GM19452 (cell line): ENCODE measurements at regions not wholly inside any gene's neighbourhood (a gene's known extent, or its start where the extent isn't known, plus 50 kb on each side); places are given as distances from the start of the nearest gene placed in this dataset.
"Not testable (repeated sequence)": the region's sequence is repeated elsewhere in the genome, so short reads cannot be mapped to it uniquely, and the experiment has no call there.

Source experiments
- ATAC-seq: cut with Tn5 transposase; IDR thresholded peaks from one replicate; pipeline ENCODE4 v1.9.1; 2021; ENCODE audit not compliant: unreplicated experiment

- no peak for ATAC-seq
Observed at GRCh38 chr12:61939977-61940376, 320.2 kb upstream of the USP15 start.

DNA sequence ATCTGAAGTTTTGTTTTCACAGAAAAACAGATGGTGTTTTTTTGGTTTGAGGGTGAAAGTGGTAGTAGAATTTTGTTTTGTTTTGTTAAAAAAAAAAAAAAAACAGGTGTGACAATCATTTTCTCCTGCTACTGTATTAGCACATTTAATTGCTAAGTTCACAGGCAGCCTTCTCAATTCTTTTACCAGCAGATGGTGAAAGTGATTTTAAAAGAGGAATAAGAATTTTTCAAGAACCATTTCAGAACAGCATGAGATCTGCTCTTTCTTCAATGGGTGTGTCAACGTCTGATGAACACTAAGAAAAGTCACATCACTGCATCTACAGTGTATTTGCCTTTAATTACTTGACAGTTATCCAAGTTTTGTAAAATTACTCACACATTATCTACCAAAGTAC lies 303.7 kb upstream of the USP15 start:
- ATAC-seq: no peak

- ATAC-seq: no peak
Observed at GRCh38 chr12:61974461-61974860, 285.7 kb upstream of the USP15 start.

DNA sequence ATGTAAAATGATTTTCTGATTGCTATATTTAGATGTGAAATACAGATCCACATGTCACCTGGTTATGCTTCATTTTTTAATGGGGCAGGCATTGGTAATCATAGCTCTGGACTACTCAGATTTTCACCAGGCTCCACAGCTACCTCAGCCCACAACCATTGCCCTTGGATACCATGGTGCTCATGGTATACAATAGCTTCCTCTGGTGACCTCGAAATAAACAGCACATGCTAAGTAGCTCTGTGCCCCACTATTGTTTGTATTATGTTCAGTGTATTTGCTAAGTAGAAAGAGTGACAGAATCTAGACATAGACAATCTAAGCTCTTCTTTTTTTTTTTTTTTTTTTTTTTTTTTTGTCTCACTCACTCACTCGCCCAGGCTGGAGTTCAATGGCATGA lies 274.4 kb upstream of the USP15 start:
- ATAC-seq: no peak

DNA sequence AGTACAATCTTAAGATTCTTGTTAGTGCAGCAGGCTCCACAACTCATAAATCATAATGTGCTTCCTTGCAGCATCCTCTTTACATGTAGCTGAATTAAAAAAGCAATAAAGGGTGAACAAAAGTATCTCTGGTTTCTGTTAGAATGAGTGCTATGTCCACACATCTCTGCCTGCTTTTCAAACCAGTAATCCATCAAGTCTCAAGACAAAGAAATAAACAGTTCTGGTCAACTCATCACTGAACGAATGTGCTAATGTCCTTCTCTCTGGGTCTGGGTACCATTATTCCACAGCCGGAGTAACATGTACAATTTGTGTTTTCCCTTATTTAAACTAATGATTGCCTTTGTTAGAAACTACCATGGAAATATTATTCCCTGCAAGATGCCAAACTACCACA lies 273.0 kb upstream of the USP15 start:
- ATAC-seq: no peak

DNA sequence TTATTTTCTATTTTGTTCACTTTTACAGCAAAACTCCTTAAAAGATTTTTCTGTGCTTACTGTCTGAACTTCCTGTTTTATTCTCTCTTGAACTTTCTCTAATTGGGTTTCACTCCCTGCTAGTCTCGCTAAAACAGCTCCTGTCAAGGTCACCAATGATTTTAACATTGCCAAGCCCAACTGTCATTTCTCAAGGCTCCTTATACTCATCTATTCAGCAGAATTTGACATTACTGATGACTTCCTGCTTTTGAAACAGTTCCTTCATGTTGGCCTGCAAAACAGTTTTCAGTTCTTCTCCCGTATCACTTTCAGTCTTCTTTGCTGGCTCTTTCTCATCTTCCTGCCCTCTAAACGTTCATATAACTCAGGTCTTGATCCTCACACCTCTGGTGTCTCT lies 268.5 kb upstream of the USP15 start:
- ATAC-seq: no peak

- ATAC-seq: no peak
Observed at GRCh38 chr12:61993734-61994345, 266.4 kb upstream of the USP15 start.

- no peak for ATAC-seq
Observed at GRCh38 chr12:61996717-61997116, 263.5 kb upstream of the USP15 start.

DNA sequence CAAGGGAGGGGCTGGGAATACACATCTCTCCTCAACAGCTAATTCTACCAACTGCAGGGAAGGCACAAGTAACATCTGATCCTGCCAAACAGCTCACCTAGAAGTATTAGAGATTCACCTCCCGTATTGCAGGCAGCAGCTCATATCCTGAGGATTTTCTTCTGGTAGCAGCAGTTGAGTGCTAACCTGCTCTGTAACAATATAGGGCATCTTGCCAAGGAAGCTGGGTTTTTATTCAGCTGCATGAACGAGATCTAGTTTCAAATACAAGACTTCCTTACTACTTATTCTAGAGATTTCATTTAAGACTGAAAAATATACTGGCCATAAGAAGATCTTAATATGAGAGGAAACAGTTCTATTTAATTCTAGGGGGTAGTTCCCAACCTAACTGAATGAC lies 261.4 kb upstream of the USP15 start:
- ATAC-seq: no peak

- ATAC-seq: no peak
Observed at GRCh38 chr12:61999311-61999710, 260.9 kb upstream of the USP15 start.

DNA sequence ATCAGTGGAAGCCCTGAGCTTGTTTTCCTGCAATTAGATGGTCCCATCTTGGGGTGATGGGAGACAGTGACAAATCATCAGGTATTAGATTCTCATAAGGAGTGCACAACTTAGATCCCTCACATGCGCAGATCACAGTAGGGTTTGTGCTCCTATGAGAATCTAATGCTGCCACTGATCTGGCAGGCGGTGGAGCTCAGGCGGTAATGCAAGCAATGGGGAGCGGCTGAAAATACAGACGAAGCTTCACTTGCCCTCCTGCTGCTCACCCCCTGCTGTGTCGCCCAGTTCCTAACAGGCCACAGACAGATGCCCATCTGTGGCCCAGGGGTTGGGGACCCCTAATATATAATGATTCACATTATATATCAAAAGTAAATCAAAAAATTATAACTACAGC lies 258.8 kb upstream of the USP15 start:
- ATAC-seq: no peak

- ATAC-seq: no peak
Observed at GRCh38 chr12:62003226-62003625, 257.0 kb upstream of the USP15 start.

- ATAC-seq: no peak
Observed at GRCh38 chr12:62003701-62004100, 256.5 kb upstream of the USP15 start.

DNA sequence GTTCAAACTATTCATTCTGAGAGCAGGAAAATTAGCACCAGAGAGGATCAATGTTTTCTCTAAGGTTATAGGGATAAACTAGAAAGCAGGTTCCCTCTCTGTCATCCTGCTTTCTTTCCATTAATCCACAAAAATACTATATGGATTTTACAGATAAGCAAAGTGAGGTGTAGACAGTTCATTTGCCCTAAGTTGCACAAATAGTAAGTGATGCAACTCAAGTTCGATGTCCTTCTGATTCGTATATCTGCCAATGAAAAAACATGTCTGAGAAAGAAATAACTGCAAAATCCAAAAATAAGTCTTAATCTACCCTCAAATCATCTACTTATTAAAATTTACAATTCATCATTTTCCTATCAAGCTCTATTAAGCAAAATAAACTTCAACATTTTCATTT lies 254.6 kb upstream of the USP15 start:
- no peak for ATAC-seq

- no peak for ATAC-seq
Observed at GRCh38 chr12:62006076-62006732, 254.0 kb upstream of the USP15 start.

DNA sequence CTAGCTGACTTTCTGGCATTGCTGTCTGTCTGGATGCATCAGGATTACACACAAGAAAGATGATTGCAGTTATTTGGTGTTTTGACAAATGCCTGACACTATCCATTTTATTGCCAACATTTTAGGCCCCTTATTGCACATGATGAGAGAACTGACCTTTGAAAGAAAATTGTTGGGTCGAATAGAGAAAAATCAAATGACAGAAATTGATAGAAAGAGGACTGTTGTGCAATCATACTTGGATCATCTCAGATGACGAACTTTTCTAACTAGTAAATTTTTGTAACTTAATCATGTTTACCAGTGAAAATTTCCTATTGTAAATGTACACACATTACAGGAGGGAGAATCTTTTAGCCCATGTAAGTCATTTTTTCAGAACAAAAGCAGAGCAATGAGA lies 251.5 kb upstream of the USP15 start:
- ATAC-seq: no peak

DNA sequence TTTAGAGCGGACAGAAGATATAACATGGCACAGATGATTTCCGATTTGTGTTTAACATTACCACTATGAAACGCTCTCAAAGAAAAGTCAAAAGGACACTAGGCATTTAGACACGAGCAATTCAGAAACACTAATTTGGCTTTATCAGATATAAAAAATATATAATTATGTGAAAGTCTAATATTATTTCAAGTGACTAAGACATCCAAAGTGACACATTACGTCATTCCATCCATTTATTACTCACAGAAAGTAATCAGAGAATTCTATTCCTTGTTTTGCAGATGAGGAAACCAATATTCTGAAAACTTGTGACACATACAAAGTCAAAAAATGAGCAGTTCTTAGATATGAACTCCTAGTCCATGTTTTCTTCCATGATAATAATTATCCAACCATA lies 250.8 kb upstream of the USP15 start:
- no peak for ATAC-seq

DNA sequence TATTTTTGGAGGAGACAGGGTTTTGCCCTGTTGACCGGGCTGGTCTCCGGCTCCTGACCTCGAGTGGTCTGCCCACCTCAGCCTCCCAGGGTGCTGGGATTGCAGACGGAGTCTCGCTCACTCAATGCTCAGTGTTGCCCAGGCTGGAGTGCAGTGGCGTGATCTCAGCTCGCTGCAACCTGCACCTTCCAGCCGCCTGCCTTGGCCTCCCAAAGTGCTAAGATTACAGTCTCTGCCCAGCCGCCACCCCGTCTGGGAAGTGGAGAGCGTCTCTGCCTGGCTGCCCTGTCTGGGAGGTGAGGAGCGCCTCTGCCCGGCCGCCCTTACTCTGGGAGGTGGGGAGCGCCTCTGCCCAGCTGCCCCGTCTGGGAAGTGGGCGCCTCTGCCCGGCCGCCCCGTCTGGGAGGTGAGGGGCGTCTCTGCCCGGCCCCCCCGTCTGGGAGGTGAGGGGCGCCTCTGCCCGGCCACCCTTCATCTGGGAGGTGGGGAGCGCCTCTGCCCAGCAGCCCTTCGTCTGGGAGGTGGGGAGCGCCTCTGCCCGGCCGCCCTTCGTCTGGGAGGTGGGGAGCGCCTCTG lies 249.8 kb upstream of the USP15 start:
- ATAC-seq: not testable (repeated sequence)

GRCh38 chr12:62010973-62011372 lies 249.2 kb upstream of the USP15 start:
- ATAC-seq: not testable (repeated sequence)

DNA sequence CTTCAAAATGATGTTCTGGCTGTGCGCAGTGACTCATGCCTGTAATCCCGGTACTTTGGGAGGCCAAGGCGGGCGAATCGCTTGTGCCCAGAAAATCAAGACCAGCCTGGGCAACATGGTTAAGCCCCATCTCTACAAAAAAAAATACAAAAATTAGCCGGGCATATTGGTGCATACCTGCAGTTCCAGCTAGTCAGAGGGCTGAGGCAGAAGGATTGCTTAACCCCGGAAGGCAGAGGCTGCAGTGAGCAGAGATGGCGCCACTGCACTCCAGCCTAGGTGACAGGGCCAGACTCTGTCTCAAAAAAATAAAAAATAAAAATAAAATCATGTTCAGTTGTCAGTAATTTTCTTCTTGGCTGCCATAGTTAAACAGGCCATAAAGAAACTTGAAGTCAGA lies 245.9 kb upstream of the USP15 start:
- ATAC-seq: no peak

- no peak for ATAC-seq
Observed at GRCh38 chr12:62016021-62016420, 244.2 kb upstream of the USP15 start.

- no peak for ATAC-seq
Observed at GRCh38 chr12:62021808-62022207, 238.4 kb upstream of the USP15 start.

DNA sequence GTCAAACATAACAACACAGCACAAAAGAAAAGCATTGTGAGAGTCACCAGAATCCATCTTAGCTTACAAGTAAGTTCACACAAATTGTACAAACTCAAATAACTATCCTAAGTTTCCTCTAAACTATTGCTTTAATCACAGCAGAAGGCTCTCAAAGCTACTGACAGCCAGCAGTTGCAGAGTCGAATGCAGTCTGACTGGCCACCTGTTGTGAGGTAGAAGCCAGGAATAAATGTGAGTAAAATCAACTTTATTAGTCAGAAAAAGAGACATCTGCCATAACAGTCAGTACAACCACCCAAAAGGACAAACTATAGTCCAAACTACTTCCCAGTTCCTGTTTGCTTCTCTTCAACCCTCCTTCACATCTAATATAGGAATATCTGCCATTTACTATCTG lies 231.7 kb upstream of the USP15 start:
- ATAC-seq: no peak
